BLaER1 treated with 17β-estradiol and CSF1 and Interleukin-3, amounts not matched to agents 10 nM and 100 nM (cell line): ENCODE measurements at regions not wholly inside any gene's neighbourhood (a gene's known extent, or its start where the extent isn't known, plus 50 kb on each side); places are given as distances from the start of the nearest gene placed in this dataset.

Experiments used
- H3K27ac ChIP-seq, 11 experiments: shearing (Covaris generic); formaldehyde crosslinking; 2 replicates each; pipeline ENCODE4 v1.8.1; 2022
- H3K27me3 ChIP-seq, 11 experiments: shearing (Covaris generic); formaldehyde crosslinking; 2 replicates each; pipeline ENCODE4 v1.8.1; 2022
- H3K36me3 ChIP-seq, 11 experiments: shearing (Covaris generic); formaldehyde crosslinking; 2 replicates each; pipeline ENCODE4 v1.8.1; 2022
- H3K4me1 ChIP-seq, 10 experiments: shearing (Covaris generic); formaldehyde crosslinking; 2 replicates each; pipeline ENCODE4 v1.8.1; 2022
- H3K4me2 ChIP-seq, 11 experiments: shearing (Covaris generic); formaldehyde crosslinking; 2 replicates each; pipeline ENCODE4 v1.8.1; 2022
- H3K4me3 ChIP-seq, 10 experiments: shearing (Covaris generic); formaldehyde crosslinking; 2 replicates each; pipeline ENCODE4 v1.8.1; 2022
- H3K9ac ChIP-seq, 11 experiments: shearing (Covaris generic); formaldehyde crosslinking; 2 replicates each; pipeline ENCODE4 v1.8.1; 2022
- H3K9me3 ChIP-seq, 11 experiments: shearing (Covaris generic); formaldehyde crosslinking; replicated peaks in 1 of 11; 2 replicates each; pipeline ENCODE4 v1.8.1; 2022
- H4K20me1 ChIP-seq, 11 experiments: shearing (Covaris generic); formaldehyde crosslinking; 2 replicates each; pipeline ENCODE4 v1.8.1; 2022
- Cebpa-rat ChIP-seq, 11 experiments: shearing (Covaris generic); IDR thresholded peaks; 2 replicates each; pipeline ENCODE4 v1.8.1; 2022

DNA sequence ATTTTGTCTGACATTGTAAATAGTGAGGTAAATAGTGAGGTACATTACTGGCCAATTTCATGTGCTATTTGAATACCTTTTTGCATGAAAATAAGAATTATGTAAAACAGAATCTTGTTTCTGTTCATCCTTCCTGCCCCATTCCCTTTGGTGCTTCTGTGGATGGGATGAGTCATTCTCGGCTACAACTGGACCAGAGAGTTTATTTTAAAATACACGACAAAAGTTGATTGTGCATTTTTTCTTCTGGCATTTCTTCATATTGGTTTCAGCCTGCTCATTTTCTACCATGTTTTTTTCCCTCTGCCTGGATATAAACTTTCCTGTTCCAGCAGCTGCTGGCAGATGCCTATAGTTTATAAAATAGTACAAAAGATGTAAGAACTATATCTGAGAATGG lies 107.5 kb downstream of the CYSLTR2 start:
- Histone ChIP-seq H3K9me3 (peaks cover 29 to 55% (median 39%) of the 10 kb centered on the region in 11 experiments), H3K4me3 (no peak overlapping the region), H3K9ac (no peak overlapping the region), H3K4me1 (no peaks in the 10 kb centered on the region), H3K27me3 (no peaks in the 10 kb centered on the region), H3K36me3 (no peaks in the 10 kb centered on the region), H3K27ac (no peak overlapping the region), H3K4me2 (no peak overlapping the region), H4K20me1 (no peaks in the 10 kb centered on the region)
- TF ChIP-seq Cebpa-rat (IDR thresholded peaks at IDR 0.05), result no peak

DNA sequence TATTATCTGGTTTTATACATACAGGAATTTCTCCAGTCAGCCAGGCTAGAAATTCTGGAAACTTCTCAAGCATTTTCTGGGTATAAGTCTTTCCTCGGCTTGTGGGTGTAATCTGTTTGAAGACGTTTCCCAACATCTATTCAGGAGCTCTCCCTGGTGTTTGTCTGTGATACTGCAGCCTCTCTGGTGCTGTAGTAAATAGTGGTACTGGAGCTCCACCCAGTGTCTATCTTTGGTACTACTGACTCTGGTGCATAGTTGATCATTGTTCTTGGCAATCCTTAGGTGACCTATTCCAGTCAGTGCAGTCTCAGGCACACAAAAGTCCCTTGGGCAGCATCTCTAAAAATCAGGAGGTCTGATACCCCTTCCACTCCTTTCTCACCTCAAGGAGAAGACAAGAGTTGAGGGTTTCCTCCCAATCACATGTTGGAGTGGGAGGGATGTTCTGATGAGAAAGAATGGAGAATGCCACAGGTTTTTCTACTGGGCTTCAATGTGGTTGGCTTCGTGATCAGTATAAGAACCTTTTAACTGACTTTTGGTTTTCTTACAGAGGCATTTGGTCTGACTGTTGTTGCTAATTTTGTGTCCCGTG lies 115.5 kb downstream of the CYSLTR2 start:
- Histone ChIP-seq H3K4me3 (no peak overlapping the region), H3K27ac (peak overlapping the region in 1 of 11 experiments; percentile 9; a peak in 1 of 22 replicates), H3K4me2 (peak overlapping the region in 8 of 11 experiments; percentile 0 to 58 (median 34); a peak in 10 of 22 replicates), H3K4me1 (peaks cover 4 to 14% (median 7%) of the 10 kb centered on the region in 10 experiments; a peak in 15 of 20 replicates), H3K36me3 (no peaks in the 10 kb centered on the region), H3K9me3 (peaks cover 11 to 31% (median 20%) of the 10 kb centered on the region in 11 experiments; a peak in 21 of 22 replicates), H3K27me3 (no peaks in the 10 kb centered on the region), H3K9ac (peak overlapping the region in 4 of 11 experiments; percentile 4 to 42 (median 18); a peak in 4 of 22 replicates), H4K20me1 (no peaks in the 10 kb centered on the region)
- TF ChIP-seq Cebpa-rat (IDR thresholded peaks at IDR 0.05), result no peak

DNA sequence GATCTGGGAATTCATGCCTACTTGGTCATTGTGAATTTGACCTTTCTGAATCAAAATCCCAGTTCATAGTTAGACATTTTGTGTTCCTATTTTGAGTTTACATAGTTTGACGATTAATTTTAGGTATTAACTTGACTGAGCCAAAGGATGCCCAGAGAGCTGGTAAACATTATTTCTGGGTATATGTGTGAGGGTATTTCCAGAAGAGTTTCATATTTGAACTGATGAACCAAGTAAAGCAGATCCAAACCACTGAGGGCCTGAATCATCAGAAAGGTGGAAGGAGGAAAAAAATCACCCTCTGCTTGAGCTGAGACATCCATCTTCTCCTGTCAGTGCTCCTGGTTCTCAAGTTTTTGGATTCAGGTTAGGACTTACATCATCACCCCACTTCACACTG lies 116.6 kb downstream of the CYSLTR2 start:
- Histone ChIP-seq H3K27me3 (no peaks in the 10 kb centered on the region), H3K9me3 (peaks cover 2 to 20% (median 8%) of the 10 kb centered on the region in 11 experiments; a peak in 21 of 22 replicates), H3K9ac (no peak overlapping the region), H3K4me1 (peaks cover 4 to 14% (median 7%) of the 10 kb centered on the region in 10 experiments; a peak in 15 of 20 replicates), H4K20me1 (no peaks in the 10 kb centered on the region), H3K36me3 (no peaks in the 10 kb centered on the region), H3K4me2 (no peak overlapping the region), H3K27ac (no peak overlapping the region), H3K4me3 (no peak overlapping the region)
- TF ChIP-seq Cebpa-rat (IDR thresholded peaks at IDR 0.05), result no peak

DNA sequence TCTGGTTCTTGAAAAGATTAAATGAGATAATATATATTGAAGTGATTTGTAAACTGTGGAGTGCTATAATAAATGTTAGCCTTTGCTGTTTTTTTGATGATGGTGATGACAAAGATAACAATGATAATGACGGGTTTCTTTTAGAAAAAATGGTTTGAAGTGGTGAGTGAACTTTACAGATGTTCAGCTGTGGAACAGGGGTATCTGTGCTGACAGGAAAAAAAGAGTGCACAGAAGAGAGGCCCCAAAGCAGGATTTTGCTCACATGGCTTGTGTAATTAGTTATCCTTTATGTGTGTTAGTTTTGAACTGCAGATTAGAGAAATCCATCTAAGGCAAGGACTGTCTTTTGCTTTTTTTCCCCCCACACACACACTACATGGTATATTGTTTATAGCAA lies 119.2 kb downstream of the CYSLTR2 start:
- Histone ChIP-seq H3K4me2 (peak overlapping the region in 1 of 11 experiments; percentile 0; a peak in 1 of 22 replicates), H3K27me3 (no peaks in the 10 kb centered on the region), H4K20me1 (no peaks in the 10 kb centered on the region), H3K36me3 (no peaks in the 10 kb centered on the region), H3K27ac (no peak overlapping the region), H3K4me3 (no peak overlapping the region), H3K4me1 (peaks cover 4 to 14% (median 7%) of the 10 kb centered on the region in 10 experiments; a peak in 15 of 20 replicates), H3K9ac (no peak overlapping the region), H3K9me3 (peaks cover 0 to 6% (median 0%) of the 10 kb centered on the region in 11 experiments; a peak in 3 of 22 replicates)
- TF ChIP-seq Cebpa-rat (IDR thresholded peaks at IDR 0.05), result no peak

DNA sequence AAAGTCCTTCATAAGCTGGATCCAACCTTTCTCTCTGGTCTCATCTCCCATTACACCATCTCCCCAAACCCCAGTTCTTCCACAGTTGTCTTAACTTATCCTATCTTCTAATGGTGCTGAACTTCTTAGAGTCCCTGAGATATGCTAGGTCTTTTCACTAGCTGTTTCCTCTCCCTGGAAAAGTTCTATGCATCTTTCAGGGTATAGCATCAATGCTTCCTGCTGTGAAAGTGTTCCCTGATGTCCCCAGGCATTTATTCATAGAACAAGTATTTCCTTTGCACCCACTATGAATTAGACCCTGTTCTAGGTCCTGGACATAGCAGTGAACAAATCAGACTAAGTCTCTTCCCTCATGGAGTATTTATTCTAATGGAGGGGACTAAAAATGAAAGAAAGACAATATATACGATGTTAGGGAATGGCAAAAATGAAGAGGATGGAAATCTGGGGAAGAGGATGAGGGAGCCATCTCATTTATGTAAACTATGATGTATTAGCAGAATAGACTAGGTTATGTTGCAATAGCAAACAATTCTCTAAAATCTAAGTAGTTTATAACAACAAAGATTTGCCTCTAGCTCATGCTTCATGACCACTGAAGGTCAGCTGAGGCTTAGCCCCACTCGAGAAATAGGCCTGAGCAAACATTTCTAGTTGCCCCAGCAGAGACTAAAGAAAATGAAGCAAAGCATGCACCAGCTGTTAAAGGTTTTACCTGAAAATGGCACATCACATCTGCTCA lies 120.0 kb downstream of the CYSLTR2 start:
- Histone ChIP-seq H3K9ac (no peak overlapping the region), H3K27me3 (no peaks in the 10 kb centered on the region), H3K36me3 (no peaks in the 10 kb centered on the region), H3K4me3 (no peak overlapping the region), H3K4me2 (0 out of 22 replicates have a peak overlapping the region, but pooled peaks of 1 of the 11 experiments have one; percentile 0), H3K27ac (no peak overlapping the region), H3K9me3 (peaks cover 0 to 5% (median 0%) of the 10 kb centered on the region in 11 experiments; a peak in 2 of 22 replicates), H3K4me1 (peaks cover 4 to 14% (median 7%) of the 10 kb centered on the region in 10 experiments; a peak in 15 of 20 replicates), H4K20me1 (no peaks in the 10 kb centered on the region)
- peak in 1 of 11 experiments; percentile 15; a peak in 1 of 22 replicates for TF ChIP-seq Cebpa-rat (IDR thresholded peaks at IDR 0.05)

DNA sequence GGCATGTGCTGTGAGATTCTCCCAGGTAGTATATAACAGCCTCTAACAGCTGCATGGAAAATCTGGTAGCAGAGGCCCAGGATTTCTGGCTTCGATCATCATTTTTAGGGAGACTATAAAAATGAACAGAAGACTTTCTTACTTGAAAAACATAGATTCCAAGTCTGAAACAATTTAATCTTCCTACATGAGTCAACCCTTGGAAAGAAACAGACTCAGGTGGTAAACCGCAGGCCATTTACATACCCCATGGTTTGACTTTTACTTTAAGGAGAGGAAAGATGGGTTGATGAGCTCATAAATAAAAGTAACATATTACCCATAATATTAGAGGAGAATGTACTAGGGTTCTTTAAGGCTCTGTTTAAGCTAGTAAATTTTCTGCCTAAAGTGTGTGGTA lies 121.6 kb downstream of the CYSLTR2 start:
- H3K9ac ChIP-seq, result no peak overlapping the region
- no peaks in the 10 kb centered on the region for H3K36me3 ChIP-seq
- H4K20me1 ChIP-seq, result no peaks in the 10 kb centered on the region
- H3K27me3 ChIP-seq, result no peaks in the 10 kb centered on the region
- H3K4me1 ChIP-seq, result peaks cover 0 to 12% (median 0%) of the 10 kb centered on the region in 10 experiments; a peak in 3 of 20 replicates
- no peak overlapping the region for H3K27ac ChIP-seq
- TF ChIP-seq Cebpa-rat (IDR thresholded peaks at IDR 0.05), result no peak
- H3K4me2 ChIP-seq, result no peak overlapping the region
- H3K9me3 ChIP-seq, result peaks cover 7 to 14% (median 8%) of the 10 kb centered on the region in 11 experiments
- no peak overlapping the region for H3K4me3 ChIP-seq

DNA sequence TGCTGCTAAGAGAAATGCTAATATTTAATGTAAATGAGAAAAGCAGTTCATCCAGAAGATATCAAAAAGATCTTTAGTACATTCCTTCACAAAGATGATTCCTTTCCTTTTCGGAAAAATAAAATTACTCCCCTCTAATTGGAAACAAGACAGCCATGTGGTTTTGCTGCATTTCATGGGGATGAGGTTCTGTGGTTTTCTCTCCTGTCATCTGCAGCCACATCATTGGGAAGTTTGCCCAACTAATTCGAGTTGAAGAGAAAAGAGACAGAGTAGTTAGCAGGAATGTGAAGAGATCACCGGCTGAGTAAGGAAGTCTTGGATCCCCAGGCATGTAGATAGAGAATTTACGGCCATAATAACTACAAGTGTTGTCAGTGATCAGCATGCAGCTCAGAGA lies 122.1 kb downstream of the CYSLTR2 start:
- Histone ChIP-seq H3K36me3 (no peaks in the 10 kb centered on the region), H3K4me2 (no peak overlapping the region), H3K27me3 (no peaks in the 10 kb centered on the region), H3K9me3 (peaks cover 13 to 19% (median 14%) of the 10 kb centered on the region in 11 experiments), H3K4me3 (no peak overlapping the region), H3K9ac (no peak overlapping the region), H4K20me1 (no peaks in the 10 kb centered on the region), H3K4me1 (peaks cover 0 to 12% (median 0%) of the 10 kb centered on the region in 10 experiments; a peak in 3 of 20 replicates), H3K27ac (no peak overlapping the region)
- no peak for TF ChIP-seq Cebpa-rat (IDR thresholded peaks at IDR 0.05)

DNA sequence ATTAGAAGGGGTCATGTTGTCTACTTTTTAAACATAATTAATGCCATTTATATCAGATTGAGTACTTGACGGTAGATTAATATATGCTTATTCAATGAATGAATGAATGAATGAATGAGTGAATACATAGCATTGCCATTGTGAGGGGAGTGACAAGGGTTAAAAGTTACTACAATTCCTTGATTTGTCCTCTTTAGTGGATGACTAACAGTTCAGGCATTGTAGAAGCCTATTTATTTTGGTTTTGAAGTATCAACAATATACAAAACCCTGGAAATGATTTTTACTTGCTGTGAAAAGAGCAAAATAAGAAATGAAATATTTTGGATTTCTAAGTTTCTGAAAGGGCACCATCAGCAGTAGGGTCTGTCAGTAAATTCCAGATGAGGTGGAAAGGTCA lies 122.7 kb downstream of the CYSLTR2 start:
- Histone ChIP-seq H3K9ac (no peak overlapping the region), H3K27me3 (no peaks in the 10 kb centered on the region), H4K20me1 (no peaks in the 10 kb centered on the region), H3K4me3 (no peak overlapping the region), H3K27ac (no peak overlapping the region), H3K9me3 (peaks cover 18 to 25% (median 20%) of the 10 kb centered on the region in 11 experiments), H3K36me3 (no peaks in the 10 kb centered on the region), H3K4me2 (no peak overlapping the region), H3K4me1 (peaks cover 0 to 12% (median 0%) of the 10 kb centered on the region in 10 experiments; a peak in 3 of 20 replicates)
- no peak for TF ChIP-seq Cebpa-rat (IDR thresholded peaks at IDR 0.05)

DNA sequence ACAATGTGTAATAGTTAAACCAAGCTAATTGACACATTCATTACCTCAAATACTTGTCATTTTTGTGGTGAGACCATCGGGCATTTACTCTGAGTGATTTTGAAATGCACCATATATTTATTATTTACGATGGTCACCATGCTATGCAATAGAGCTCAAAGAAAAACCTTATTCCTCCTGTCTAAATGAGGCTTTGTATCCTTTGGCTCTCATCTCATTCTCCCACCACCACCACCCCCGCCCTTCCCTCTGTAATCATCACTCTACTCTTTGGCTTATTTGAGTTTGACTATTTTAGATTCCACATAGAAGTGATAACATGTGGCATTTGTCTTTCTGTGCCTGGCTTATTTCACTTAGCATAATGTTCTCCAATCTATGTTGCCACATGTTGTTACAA lies 124.9 kb downstream of the CYSLTR2 start:
- no peak overlapping the region for H3K9ac ChIP-seq
- H4K20me1 ChIP-seq, result no peaks in the 10 kb centered on the region
- H3K9me3 ChIP-seq, result peaks cover 37 to 46% (median 41%) of the 10 kb centered on the region in 11 experiments
- H3K4me2 ChIP-seq, result no peak overlapping the region
- H3K27me3 ChIP-seq, result no peaks in the 10 kb centered on the region
- no peak overlapping the region for H3K27ac ChIP-seq
- peaks cover 0 to 14% (median 12%) of the 10 kb centered on the region in 10 experiments; a peak in 14 of 20 replicates for H3K4me1 ChIP-seq
- H3K4me3 ChIP-seq, result no peak overlapping the region
- H3K36me3 ChIP-seq, result no peaks in the 10 kb centered on the region
- no peak for TF ChIP-seq Cebpa-rat (IDR thresholded peaks at IDR 0.05)
